Mucosa of stomach (tissue), 1 donor: ENCODE measurements at regions not wholly inside any gene's neighbourhood (a gene's known extent, or its start where the extent isn't known, plus 50 kb on each side); places are given as distances from the start of the nearest gene placed in this dataset.
"Not testable (repeated sequence)": the region's sequence is repeated elsewhere in the genome, so short reads cannot be mapped to it uniquely, and the experiment has no call there.

Source experiments
- H3K27me3 ChIP-seq: one replicate; pipeline ENCODE4 v1.7.0; 2013; ENCODE audit warnings: mild to moderate bottlenecking, low read length; ENCODE audit not compliant: control insufficient read depth, insufficient read depth
- H3K36me3 ChIP-seq: one replicate; pipeline ENCODE4 v1.7.0; 2013; ENCODE audit warnings: low read length; ENCODE audit not compliant: control insufficient read depth, insufficient read depth
- H3K4me1 ChIP-seq: one replicate; pipeline ENCODE4 v1.7.0; 2013; ENCODE audit warnings: mild to moderate bottlenecking, low read length; ENCODE audit not compliant: control insufficient read depth, insufficient read depth
- H3K4me3 ChIP-seq: one replicate; pipeline ENCODE4 v1.7.0; 2013; ENCODE audit warnings: low read length
- H3K9ac ChIP-seq: one replicate; pipeline ENCODE4 v1.7.0; 2013; ENCODE audit warnings: mild to moderate bottlenecking, low read length, moderate library complexity
- H3K9me3 ChIP-seq: one replicate; pipeline ENCODE4 v1.7.0; 2013; ENCODE audit warnings: mild to moderate bottlenecking, low read length, moderate library complexity; ENCODE audit not compliant: control insufficient read depth
- donor health status: Pancreatic carcinoma.

GRCh38 chr4:102397056-102397455 is 51.8 kb upstream of the SLC39A8 start:
- H3K4me3 ChIP-seq, H3K36me3 ChIP-seq, H3K27me3 ChIP-seq, H3K9me3 ChIP-seq, H3K9ac ChIP-seq, H3K4me1 ChIP-seq: not testable (repeated sequence)

- no peaks in the 10 kb centered on the region for H3K27me3 ChIP-seq
- no peak overlapping the region for H3K4me3 ChIP-seq
- no peaks in the 10 kb centered on the region for H3K36me3 ChIP-seq
- no peaks in the 10 kb centered on the region for H3K4me1 ChIP-seq
- H3K9me3 ChIP-seq: no peaks in the 10 kb centered on the region
- no peak overlapping the region for H3K9ac ChIP-seq
Measured at GRCh38 chr4:102399021-102399420, 53.7 kb upstream of the SLC39A8 start.

GRCh38 chr4:102400898-102401297 is 55.6 kb upstream of the SLC39A8 start:
- H3K27me3 ChIP-seq: no peaks in the 10 kb centered on the region
- H3K4me3 ChIP-seq: no peak overlapping the region
- H3K9me3 ChIP-seq: no peaks in the 10 kb centered on the region
- no peaks in the 10 kb centered on the region for H3K4me1 ChIP-seq
- no peak overlapping the region for H3K9ac ChIP-seq
- no peaks in the 10 kb centered on the region for H3K36me3 ChIP-seq

GRCh38 chr4:102402223-102402622 is 56.9 kb upstream of the SLC39A8 start:
- no peaks in the 10 kb centered on the region for H3K36me3 ChIP-seq
- no peaks in the 10 kb centered on the region for H3K27me3 ChIP-seq
- H3K4me1 ChIP-seq: no peaks in the 10 kb centered on the region
- H3K9ac ChIP-seq: no peak overlapping the region
- no peak overlapping the region for H3K4me3 ChIP-seq
- H3K9me3 ChIP-seq: no peaks in the 10 kb centered on the region

GRCh38 chr4:102403116-102403515 is 57.8 kb upstream of the SLC39A8 start:
- H3K4me3 ChIP-seq: no peak overlapping the region

DNA sequence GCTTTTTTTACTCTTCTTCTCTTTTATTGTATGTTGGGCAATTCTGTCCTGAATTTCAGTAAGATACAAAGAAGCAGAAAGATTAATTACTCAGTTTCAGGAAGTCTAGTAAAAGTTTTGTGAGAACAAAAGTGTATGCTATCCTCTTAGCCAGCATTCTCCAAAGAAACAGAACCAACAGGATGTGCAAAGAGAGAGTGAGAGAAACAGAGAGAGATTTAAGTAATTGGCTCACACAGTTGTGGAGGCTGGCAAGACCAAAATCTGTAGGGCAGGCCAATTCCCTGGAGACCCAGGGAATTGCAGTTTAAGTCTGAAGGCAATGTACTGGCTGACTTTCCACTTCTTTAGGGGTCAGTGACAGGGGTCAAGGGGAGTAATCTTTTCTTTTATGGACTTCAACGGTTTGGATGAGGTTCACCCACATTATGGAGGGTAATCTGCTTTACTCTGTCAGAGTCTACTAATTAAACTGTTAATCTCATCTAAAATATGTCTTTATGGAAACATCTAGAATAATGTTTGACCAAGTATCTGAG is 59.2 kb upstream of the SLC39A8 start:
- Histone ChIP-seq H3K36me3 (no peaks in the 10 kb centered on the region), H3K4me1 (no peaks in the 10 kb centered on the region), H3K4me3 (no peak overlapping the region), H3K9me3 (no peaks in the 10 kb centered on the region), H3K27me3 (no peaks in the 10 kb centered on the region), H3K9ac (no peak overlapping the region)

More at GRCh38 chr4:102403116-102403515, 57.8 kb upstream of the SLC39A8 start:
- no peaks in the 10 kb centered on the region for H3K9me3 ChIP-seq
- H3K9ac ChIP-seq: no peak overlapping the region
- H3K27me3 ChIP-seq: no peaks in the 10 kb centered on the region
- H3K36me3 ChIP-seq: no peaks in the 10 kb centered on the region
- no peaks in the 10 kb centered on the region for H3K4me1 ChIP-seq

DNA sequence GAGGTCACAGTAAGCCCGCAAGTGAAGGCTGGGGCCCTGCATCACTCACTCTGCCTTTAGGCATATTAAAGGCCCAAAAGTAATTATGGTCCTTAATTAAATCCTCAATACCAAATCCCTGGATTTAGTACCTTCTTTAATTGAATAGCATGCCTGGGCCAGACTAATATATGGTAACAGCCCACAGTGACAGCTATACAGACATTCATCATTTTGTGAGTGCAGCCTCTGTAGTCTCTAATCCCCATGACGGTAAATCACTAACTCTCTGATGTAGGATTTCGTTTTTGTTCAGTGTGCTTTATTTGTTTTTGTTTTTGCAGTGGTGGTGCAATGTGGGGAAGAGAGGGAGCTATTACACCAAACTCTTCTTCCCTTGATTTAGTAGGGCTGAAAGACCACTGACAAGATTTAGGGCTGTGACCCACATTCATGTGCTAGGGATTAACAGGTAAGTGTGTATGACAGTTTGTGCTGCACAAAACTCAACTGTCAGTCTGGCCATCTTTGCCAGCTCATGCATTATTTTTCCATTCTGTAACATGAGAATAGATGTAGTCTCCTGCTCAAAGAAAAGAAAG is 60.6 kb upstream of the SLC39A8 start:
- H3K27me3 ChIP-seq: no peaks in the 10 kb centered on the region
- no peaks in the 10 kb centered on the region for H3K9me3 ChIP-seq
- H3K36me3 ChIP-seq: no peaks in the 10 kb centered on the region
- no peak overlapping the region for H3K9ac ChIP-seq
- no peak overlapping the region for H3K4me3 ChIP-seq
- H3K4me1 ChIP-seq: no peaks in the 10 kb centered on the region

DNA sequence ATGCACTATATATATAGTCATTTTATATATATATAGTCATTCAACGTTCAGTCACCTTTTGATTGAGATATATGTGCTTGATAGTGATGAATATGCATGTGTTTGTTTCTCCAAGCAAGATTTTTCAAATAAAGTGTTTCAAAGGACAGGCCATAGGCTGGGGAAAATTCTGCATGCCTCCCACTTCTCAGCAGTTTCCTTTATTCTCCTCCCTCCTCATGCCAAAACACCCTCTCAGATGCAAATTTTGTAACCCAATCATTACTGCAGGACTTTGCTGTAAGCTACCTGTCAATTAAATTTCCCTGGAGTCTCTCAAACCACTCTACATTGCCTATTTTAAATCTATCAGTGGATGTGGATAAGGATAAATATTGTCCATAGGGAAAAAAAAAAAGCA is 65.6 kb upstream of the SLC39A8 start:
- H3K9ac ChIP-seq, H3K9me3 ChIP-seq, H3K36me3 ChIP-seq: not testable (repeated sequence)

DNA sequence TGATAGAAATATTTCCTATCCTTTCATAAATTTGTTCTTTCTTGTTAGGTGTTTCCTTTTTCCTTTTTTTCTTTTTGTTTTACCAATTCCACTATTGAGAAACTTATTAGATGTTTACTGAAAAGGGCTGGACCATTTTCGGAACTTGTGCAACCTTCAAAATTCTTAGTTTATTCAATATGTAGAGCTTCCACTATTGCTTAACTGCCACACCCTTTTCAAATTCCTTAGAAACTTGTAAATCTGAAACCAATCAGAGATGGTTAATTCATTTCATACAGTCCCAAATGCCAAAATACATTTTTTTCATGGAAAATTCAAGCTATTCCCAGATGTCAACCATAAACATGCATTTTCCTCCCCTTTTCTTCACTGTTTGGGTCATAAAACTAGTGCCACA is 66.1 kb upstream of the SLC39A8 start:
- no peaks in the 10 kb centered on the region for H3K4me1 ChIP-seq
- H3K9me3 ChIP-seq: no peaks in the 10 kb centered on the region
- no peaks in the 10 kb centered on the region for H3K27me3 ChIP-seq
- no peak overlapping the region for H3K4me3 ChIP-seq
- no peak overlapping the region for H3K9ac ChIP-seq
- H3K36me3 ChIP-seq: no peaks in the 10 kb centered on the region

More for the DNA sequence above, 65.6 kb upstream of the SLC39A8 start:
- not testable (repeated sequence) for H3K27me3 ChIP-seq, H3K4me3 ChIP-seq, H3K4me1 ChIP-seq

DNA sequence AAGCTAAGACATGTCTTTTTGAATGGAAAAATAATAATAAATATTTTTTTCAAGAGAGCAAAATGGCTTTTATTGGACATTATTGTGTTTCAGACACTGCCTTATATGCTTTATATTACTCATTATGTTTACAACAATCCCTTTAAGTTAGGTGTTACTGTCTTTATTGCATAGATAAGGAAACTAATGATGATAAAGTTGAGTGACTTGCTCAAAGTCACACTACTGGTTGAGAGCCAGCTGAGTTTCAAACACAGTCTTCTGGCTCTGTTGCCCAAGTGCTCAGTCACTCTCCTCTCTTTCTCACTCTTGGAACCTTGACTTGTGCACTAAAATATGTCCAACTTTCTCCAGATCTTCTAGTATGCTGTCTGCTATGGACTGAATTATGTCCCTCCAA is 71.5 kb upstream of the SLC39A8 start:
- Histone ChIP-seq H3K9ac (no peak overlapping the region), H3K9me3 (no peaks in the 10 kb centered on the region), H3K27me3 (no peaks in the 10 kb centered on the region), H3K36me3 (no peaks in the 10 kb centered on the region), H3K4me3 (no peak overlapping the region), H3K4me1 (no peaks in the 10 kb centered on the region)

- no peak overlapping the region for H3K4me3 ChIP-seq
- H3K9me3 ChIP-seq: no peaks in the 10 kb centered on the region
- no peaks in the 10 kb centered on the region for H3K4me1 ChIP-seq
- no peak overlapping the region for H3K9ac ChIP-seq
- H3K36me3 ChIP-seq: no peaks in the 10 kb centered on the region
- H3K27me3 ChIP-seq: no peaks in the 10 kb centered on the region
Measured at GRCh38 chr4:102420563-102421398, 75.5 kb upstream of the SLC39A8 start.

- H3K4me1 ChIP-seq: no peaks in the 10 kb centered on the region
- no peaks in the 10 kb centered on the region for H3K27me3 ChIP-seq
- H3K4me3 ChIP-seq: no peak overlapping the region
- H3K36me3 ChIP-seq: no peaks in the 10 kb centered on the region
- H3K9me3 ChIP-seq: no peaks in the 10 kb centered on the region
- no peak overlapping the region for H3K9ac ChIP-seq
Measured at GRCh38 chr4:102422843-102423242, 77.6 kb upstream of the SLC39A8 start.
